Right lobe of liver (tissue), 6 donors: ENCODE measurements at regions not wholly inside any gene's neighbourhood (a gene's known extent, or its start where the extent isn't known, plus 50 kb on each side); places are given as distances from the start of the nearest gene placed in this dataset.

Experiments used
- ATAC-seq, 4 donors: fragments of 200-7000 bp; cut with Tn5 transposase; one replicate each; pipeline ENCODE4 v1.9.1; 2020; ENCODE audit warnings: mild to moderate bottlenecking in 4 of 4, moderate library complexity in 4 of 4
- DNase-seq, 3 donors: peaks; one replicate each; pipeline ENCODE4 v3.0.0-alpha.2; 2020
- H3K27ac ChIP-seq, 3 donors: fragments of 200-600 bp; one replicate each; pipeline ENCODE4 v1.8.0; 2022
- H3K27me3 ChIP-seq, 2 donors: fragments of 200-600 bp; one replicate each; pipeline ENCODE4 v1.8.0; 2022
- H3K36me3 ChIP-seq, 4 donors: fragments of 200-600 bp; sonication (generic) in 1 of 4; one replicate each; pipeline versions ENCODE4 v1.5.1 to v1.8.0; 2017 to 2022; ENCODE audit warnings: control low read depth in 1 of 4
- H3K4me1 ChIP-seq, 4 donors: fragments of 200-600 bp; sonication (generic) in 1 of 4; one replicate each; pipeline versions ENCODE4 v1.5.1 to v1.8.0; 2017 to 2022; ENCODE audit warnings: control low read depth in 1 of 4
- H3K4me3 ChIP-seq, 3 donors: fragments of 200-600 bp; one replicate each; pipeline ENCODE4 v1.8.0; 2022
- H3K9me3 ChIP-seq, 4 donors: fragments of 200-600 bp; sonication (generic) in 1 of 4; one replicate each; pipeline versions ENCODE4 v1.5.1 to v1.8.0; 2017 to 2022; ENCODE audit warnings: control low read depth in 1 of 4
- CTCF ChIP-seq, 4 donors: fragments of 200-600 bp in 3 of 4; fragments of 450-650 bp in 1 of 4; IDR thresholded peaks; one replicate each; pipeline versions ENCODE4 v1.5.1 to v1.8.0; 2016 to 2022; ENCODE audit warnings: antibody characterized with exemption in 4 of 4, mild to moderate bottlenecking in 2 of 4
- POLR2A ChIP-seq: fragments of 450-650 bp; IDR thresholded peaks from one replicate; pipeline ENCODE4 v1.6.1; 2017; ENCODE audit warnings: antibody characterized with exemption, mild to moderate bottlenecking
- WGBS: methylation state at CpG from one replicate; pipeline ENCODE4 v1.1.6; 2018; ENCODE audit warnings: low coverage, low lambda C conversion rate; ENCODE audit not compliant: insufficient coverage; ENCODE audit errors: missing lambda C conversion rate; 5-methylcytosine and 5-hydroxymethylcytosine counted together
- intact Hi-C, 2 donors: fragments of 100-400 bp; cut with DNase I; formaldehyde crosslinking; loops; one replicate each; pipeline versions ENCODE4 v1.11.2 to v1.14.1; 2022
- donor health status: DM: no; HTN: yes; CAD: no.
- donor health status: DM: no; HTN: no; CAD: no.
- donor health status: DM: no; HTN: no; CAD: no.
- donor health status: DM: no; HTN: yes; CAD: no.
- donor health status: DM: no; HTN: yes; CAD: no.

GRCh38 chr7:35366167-35367155 is 112.6 kb upstream of the TBX20 start:
- Histone ChIP-seq H3K36me3 (no peaks in the 10 kb centered on the region), H3K4me3 (no peak overlapping the region), H3K4me1 (no peaks in the 10 kb centered on the region), H3K27me3 (no peaks in the 10 kb centered on the region), H3K27ac (no peak overlapping the region), H3K9me3 (no peaks in the 10 kb centered on the region)
- TF ChIP-seq POLR2A, result no peak
- TF ChIP-seq CTCF (IDR thresholded peaks at IDR 0.05), result no peak
- intact Hi-C loops, result no loop called here
- no peak for ATAC-seq
- 57% methylated on average over 1 of the region's 6 CpGs for WGBS
- no peak for DNase-seq

- TF ChIP-seq CTCF (IDR thresholded peaks at IDR 0.05) (no peak), POLR2A (no peak)
- H3K27me3 ChIP-seq, result no peaks in the 10 kb centered on the region
- no peaks in the 10 kb centered on the region for H3K9me3 ChIP-seq
- H3K36me3 ChIP-seq, result no peaks in the 10 kb centered on the region
- DNase-seq (no peak), ATAC-seq (no peak)
- H3K4me3 ChIP-seq, result no peak overlapping the region
- no peak overlapping the region for H3K27ac ChIP-seq
- no peaks in the 10 kb centered on the region for H3K4me1 ChIP-seq
- intact Hi-C loops, result no loop called here
- 20% methylated on average over 1 of the region's 1 CpG for WGBS
These were observed 111.6 kb upstream of the TBX20 start for GRCh38 chr7:35365523-35365922.

GRCh38 chr7:35362341-35362740 is 108.4 kb upstream of the TBX20 start:
- intact Hi-C loops, result no loop called here
- no peak for DNase-seq
- Histone ChIP-seq H3K36me3 (no peaks in the 10 kb centered on the region), H3K27ac (no peak overlapping the region), H3K27me3 (no peaks in the 10 kb centered on the region), H3K4me3 (no peak overlapping the region), H3K9me3 (peaks cover 0 to 3% (median 0%) of the 10 kb centered on the region in 4 donors), H3K4me1 (no peaks in the 10 kb centered on the region)
- no peak for ATAC-seq
- TF ChIP-seq CTCF (IDR thresholded peaks at IDR 0.05), result no peak
- TF ChIP-seq POLR2A, result no peak
- 50% methylated on average over 2 of the region's 6 CpGs for WGBS

GRCh38 chr7:35359423-35359822 is 105.5 kb upstream of the TBX20 start:
- 17% methylated on average over 1 of the region's 1 CpG for WGBS
- ATAC-seq (no peak), DNase-seq (no peak)
- no peaks in the 10 kb centered on the region for H3K36me3 ChIP-seq
- H3K4me3 ChIP-seq, result no peak overlapping the region
- no peaks in the 10 kb centered on the region for H3K4me1 ChIP-seq
- H3K27ac ChIP-seq, result no peak overlapping the region
- peaks cover 0 to 3% (median 0%) of the 10 kb centered on the region in 4 donors for H3K9me3 ChIP-seq
- no peaks in the 10 kb centered on the region for H3K27me3 ChIP-seq
- intact Hi-C loops, result no loop called here
- TF ChIP-seq CTCF (IDR thresholded peaks at IDR 0.05), result no peak
- TF ChIP-seq POLR2A, result no peak
